Putamen (tissue), 1 donor: ENCODE measurements at regions not wholly inside any gene's neighbourhood (a gene's known extent, or its start where the extent isn't known, plus 50 kb on each side); places are given as distances from the start of the nearest gene placed in this dataset.
"Not testable (repeated sequence)": the region's sequence is repeated elsewhere in the genome, so short reads cannot be mapped to it uniquely, and the experiment has no call there.

Source experiments
- DNase-seq: peaks from one replicate; pipeline ENCODE4 v3.0.0-alpha.2; 2016; ENCODE audit warnings: low spot score

- DNase-seq = no peak
Measured at GRCh38 chr9:31490551-31491106, 893.8 kb upstream of the ACO1 start.

DNA sequence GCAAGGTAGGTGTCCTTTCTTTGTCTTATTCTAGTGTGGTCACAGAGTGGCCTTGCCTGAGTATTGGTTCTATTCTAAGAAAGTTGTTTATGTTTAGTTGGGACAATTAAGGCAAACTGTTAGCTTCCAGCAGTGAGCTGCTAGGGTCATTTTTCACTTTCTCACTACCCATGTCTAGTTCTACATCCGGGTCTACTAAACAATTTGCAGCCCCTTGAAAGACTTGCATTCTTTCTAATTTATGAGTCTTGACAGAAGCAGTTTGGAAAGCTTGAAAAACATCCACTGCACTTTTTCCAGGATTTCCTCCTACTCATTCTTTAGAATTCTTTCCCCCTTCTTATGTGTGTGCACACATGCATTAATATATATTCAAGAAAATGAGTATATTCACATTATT is 892.2 kb upstream of the ACO1 start:
- DNase-seq = no peak

DNA sequence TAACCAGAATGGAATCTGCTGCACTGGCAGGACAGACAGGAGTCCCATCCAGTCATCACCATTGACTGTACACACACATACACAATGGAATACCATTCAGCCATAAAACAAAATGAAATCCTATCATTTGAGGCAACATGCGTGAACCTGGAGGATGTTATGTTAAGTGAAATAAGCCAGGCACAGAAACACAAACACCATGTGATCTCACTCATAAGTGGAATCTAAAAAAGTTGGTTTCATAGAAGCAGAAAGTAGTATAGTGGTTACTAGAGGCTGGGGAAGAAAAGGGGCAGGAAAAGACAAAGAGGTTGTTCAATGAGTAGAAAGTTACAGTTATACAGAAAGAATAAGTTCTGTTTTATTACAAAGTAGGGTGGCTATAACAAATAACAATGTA is 884.0 kb upstream of the ACO1 start:
- DNase-seq = no peak

- no peak for DNase-seq
Measured at GRCh38 chr9:31519011-31519410, 865.4 kb upstream of the ACO1 start.

- no peak for DNase-seq
Measured at GRCh38 chr9:31519424-31519823, 865.0 kb upstream of the ACO1 start.

- no peak for DNase-seq
Measured at GRCh38 chr9:31519826-31520225, 864.6 kb upstream of the ACO1 start.

- DNase-seq = no peak
Measured at GRCh38 chr9:31520301-31521085, 864.0 kb upstream of the ACO1 start.

GRCh38 chr9:31535651-31536050 is 848.8 kb upstream of the ACO1 start:
- DNase-seq = no peak

GRCh38 chr9:31536471-31536870 is 848.0 kb upstream of the ACO1 start:
- no peak for DNase-seq

GRCh38 chr9:31541721-31542281 is 842.6 kb upstream of the ACO1 start:
- peak; percentile 61 for DNase-seq

- DNase-seq = peak; percentile 2
Measured at GRCh38 chr9:31542384-31543055, 841.9 kb upstream of the ACO1 start.

DNA sequence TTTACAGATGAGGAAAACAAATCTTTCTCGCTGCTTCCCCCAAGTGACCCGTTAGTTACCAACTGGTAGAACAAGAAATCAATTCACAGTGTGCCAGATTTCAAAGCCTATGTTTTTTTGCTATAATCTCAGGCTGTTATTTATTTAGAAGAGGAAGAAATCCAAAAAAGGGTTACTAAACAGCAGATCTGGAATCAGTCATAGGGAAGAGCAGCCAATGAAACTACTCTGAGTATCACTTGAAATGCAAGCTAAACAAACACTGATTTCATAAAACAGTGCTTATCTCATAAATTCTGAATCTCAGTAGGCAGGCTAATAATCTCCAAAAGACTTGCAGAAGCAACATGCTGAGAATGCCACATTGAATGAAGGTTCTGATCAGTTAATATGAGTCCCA is 829.5 kb upstream of the ACO1 start:
- no peak for DNase-seq

DNA sequence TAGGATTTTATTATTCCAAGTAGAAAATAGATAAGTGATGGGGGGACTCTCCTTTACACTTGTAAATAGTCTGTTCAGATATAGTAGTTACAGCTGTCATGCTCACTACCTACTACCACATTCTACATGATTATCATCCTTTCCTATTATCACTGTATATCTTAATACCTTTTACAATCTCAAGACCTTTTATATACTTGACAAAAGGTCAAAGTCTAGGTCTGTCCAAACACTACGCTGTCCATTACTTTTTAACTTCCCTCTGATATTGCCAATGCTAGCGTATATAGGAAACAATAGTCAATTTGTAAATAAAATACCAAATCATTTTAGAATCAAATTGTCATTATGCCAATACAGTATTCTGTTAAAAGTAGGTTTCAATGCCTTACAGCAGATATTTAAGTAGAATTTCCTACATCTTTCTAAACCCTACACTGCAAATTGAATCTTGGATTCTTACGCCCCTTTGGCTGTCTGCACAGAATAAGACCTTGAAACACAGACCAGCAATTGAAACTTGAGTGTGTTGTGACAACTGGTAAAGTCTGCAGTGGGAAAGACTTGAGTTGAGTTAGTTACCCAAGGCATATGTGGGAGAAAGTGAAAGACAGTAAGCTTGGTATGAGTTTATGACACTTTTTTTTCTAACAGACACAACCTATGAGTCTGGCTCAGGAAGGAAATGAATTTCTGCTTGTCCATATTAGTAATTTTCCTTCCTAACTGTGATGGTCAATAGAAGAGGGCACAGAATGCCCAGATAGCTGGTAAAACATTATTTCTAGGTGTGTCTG is 827.6 kb upstream of the ACO1 start:
- DNase-seq = no peak

GRCh38 chr9:31572190-31572589 is 812.3 kb upstream of the ACO1 start:
- not testable (repeated sequence) for DNase-seq

DNA sequence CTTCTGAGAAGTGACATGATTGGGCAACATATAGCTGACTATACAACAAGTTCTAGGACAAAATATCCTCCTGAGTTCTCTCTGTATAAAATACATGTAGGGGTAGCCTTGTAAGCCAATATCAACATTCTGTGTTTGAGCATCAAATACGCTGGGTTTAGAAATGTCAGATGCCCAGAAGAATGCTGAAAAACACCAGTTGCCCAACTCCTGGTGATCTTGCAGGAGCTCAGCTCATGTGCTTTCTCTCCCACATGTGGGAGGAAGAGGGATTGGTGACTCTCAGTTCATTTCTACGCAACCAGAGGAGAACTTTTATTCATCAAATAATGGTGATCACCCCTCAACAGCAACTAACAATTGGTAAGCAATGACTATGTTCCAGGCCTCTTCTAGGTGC is 810.9 kb upstream of the ACO1 start:
- DNase-seq = no peak

- DNase-seq = no peak
Measured at GRCh38 chr9:31574006-31574765, 810.3 kb upstream of the ACO1 start.

GRCh38 chr9:31582071-31582470 is 802.4 kb upstream of the ACO1 start:
- DNase-seq = no peak

DNA sequence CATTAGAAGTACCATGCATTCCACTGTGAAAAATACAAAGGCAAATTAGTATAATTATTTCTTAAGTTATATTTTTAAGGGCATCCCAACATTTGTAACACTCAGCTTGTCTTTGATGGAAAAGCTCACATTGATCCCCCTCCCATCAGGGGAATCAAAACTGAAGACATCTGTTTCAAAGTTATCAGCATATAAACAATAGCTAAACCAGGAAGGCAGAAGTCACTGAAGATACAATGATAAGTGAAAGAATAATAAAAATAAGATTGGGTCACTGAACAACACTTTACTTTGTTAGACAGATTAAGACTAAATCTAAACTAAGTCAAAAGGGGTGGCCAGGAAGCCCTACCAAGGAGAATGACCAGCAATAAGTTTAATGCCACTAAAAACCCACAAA is 801.9 kb upstream of the ACO1 start:
- DNase-seq = no peak

DNA sequence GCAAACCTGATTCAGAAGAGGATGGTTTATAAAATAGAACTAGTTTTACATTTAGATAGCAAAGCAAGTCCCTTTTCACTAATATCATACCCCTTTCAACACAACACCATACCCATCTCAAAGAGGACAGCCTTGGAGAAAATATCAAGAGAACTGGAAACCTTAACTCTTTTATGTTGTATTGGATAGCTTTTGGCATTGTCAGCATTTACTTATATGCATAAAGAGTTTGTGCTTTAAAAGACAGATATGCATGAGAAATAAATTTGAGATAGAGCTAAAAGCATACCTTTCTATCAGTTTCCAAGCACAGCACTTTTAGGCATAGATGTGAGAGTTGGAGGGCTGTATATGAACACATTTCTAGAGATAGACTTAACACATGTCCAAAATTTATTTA is 799.3 kb upstream of the ACO1 start:
- no peak for DNase-seq

DNA sequence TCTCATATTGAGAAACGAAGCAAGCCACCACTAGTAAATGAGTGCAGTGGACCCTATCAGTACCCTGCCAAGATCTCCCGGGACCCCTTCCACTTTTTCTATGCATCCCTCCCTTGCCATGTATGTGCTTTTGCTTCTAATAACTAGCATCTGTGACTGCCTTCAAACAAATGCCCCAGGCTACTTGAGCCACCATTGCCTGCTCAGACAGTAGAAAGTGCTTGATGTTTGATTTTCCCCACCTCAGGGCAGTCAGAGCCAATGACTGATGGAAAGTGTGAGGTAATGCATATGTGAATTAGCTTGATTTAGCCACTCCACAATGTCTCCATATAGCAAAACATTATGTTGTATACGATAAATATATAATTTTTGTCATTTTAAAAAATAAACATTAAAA is 797.3 kb upstream of the ACO1 start:
- no peak for DNase-seq

DNA sequence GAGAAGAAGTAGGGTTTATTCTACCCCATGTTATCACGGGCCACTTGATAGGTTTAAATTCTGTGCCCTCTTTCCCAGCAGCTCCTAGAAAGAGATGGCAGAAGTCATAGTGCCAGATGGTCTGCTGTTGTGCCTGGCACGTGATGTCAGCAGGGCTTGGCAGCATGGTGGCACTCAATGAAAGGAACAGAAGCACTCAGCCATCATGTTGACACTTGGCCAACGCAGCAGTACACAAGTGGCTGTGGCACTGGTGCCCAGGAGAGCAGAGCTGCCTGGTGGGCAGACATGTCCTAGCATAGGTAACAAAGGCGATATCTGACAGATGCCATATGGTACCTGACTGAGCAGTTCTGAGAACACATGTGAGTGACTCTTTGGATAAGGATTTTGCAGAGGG is 796.4 kb upstream of the ACO1 start:
- peak; percentile 1 for DNase-seq

- DNase-seq = no peak
Measured at GRCh38 chr9:31588756-31589155, 795.7 kb upstream of the ACO1 start.
